H1 (cell line): ENCODE measurements at regions not wholly inside any gene's neighbourhood (a gene's known extent, or its start where the extent isn't known, plus 50 kb on each side); places are given as distances from the start of the nearest gene placed in this dataset.

Source experiments
- CTCF ChIA-PET: fragments of 300-600 bp; sonication (Branson Sonifier 250); formaldehyde crosslinking; loops from one replicate; lab custom pipeline; 2021; ENCODE audit not compliant: partially characterized antibody; lab: Charles Lee
- POLR2A ChIA-PET: fragments of 300-600 bp; sonication (Branson Sonifier 250); formaldehyde crosslinking; loops from one replicate; lab custom pipeline; 2021; ENCODE audit warnings: inconsistent platforms; ENCODE audit not compliant: partially characterized antibody; lab: Charles Lee
- DNase-seq, 2 experiments: peaks; one replicate each; pipeline versions ENCODE4 v3.0.0 to v3.0.0-alpha.2; 2010 to 2022; ENCODE audit warnings: low spot score in 2 of 2, low read depth in 1 of 2, mixed read lengths in 1 of 2
- FAIRE-seq: peaks from 2 replicates; lab custom pipeline; 2011; peaks lifted over from hg19 to GRCh38; lab: Jason Lieb, UNC
- H2AFZ ChIP-seq: 2 replicates; pipeline ENCODE4 v1.8.1; 2012; ENCODE audit warnings: low read length, inconsistent platforms
- H2AK5ac ChIP-seq: 2 replicates; pipeline ENCODE4 v1.6.1; 2013; ENCODE audit warnings: low read depth, low read length
- H2BK120ac ChIP-seq: replicated peaks from 2 replicates; pipeline ENCODE3; 2013; ENCODE audit warnings: low read depth, low read length, inconsistent platforms
- H2BK12ac ChIP-seq: 2 replicates; pipeline ENCODE4 v1.6.1; 2013; ENCODE audit warnings: low read depth, low read length
- H2BK15ac ChIP-seq: 2 replicates; pipeline ENCODE4 v1.6.1; 2013; ENCODE audit warnings: low read length
- H2BK20ac ChIP-seq: 2 replicates; pipeline ENCODE4 v1.6.1; 2013; ENCODE audit warnings: low read length
- H2BK5ac ChIP-seq: 2 replicates; pipeline ENCODE4 v1.6.1; 2013; ENCODE audit warnings: low read depth, low read length
- H3K14ac ChIP-seq: 2 replicates; pipeline ENCODE4 v1.6.1; 2013; ENCODE audit warnings: inconsistent platforms; ENCODE audit not compliant: insufficient read length
- H3K18ac ChIP-seq: 2 replicates; pipeline ENCODE4 v1.6.1; 2013; ENCODE audit warnings: low read length; ENCODE audit errors: extremely low read depth
- H3K23ac ChIP-seq: 2 replicates; pipeline ENCODE4 v1.6.1; 2013; ENCODE audit warnings: inconsistent platforms; ENCODE audit not compliant: insufficient read length
- H3K23me2 ChIP-seq: 2 replicates; pipeline ENCODE4 v1.6.1; 2013; ENCODE audit warnings: low read depth, low read length
- H3K27ac ChIP-seq: 2 replicates; pipeline ENCODE4 v1.6.1; 2011; ENCODE audit warnings: low read depth, low read length, inconsistent platforms
- H3K27me3 ChIP-seq, 4 experiments: replicated peaks in 1 of 4; 1 replicate in 1 of 4; 2 replicates in 3 of 4; pipeline versions ENCODE4 v1.6.1 to v1.8.1; 2011 to 2013; ENCODE audit warnings: low read length in 3 of 4, mild to moderate bottlenecking in 3 of 4, inconsistent platforms in 2 of 4, mixed read lengths in 2 of 4, moderate library complexity in 1 of 4; ENCODE audit not compliant: control insufficient read depth in 3 of 4, insufficient read depth in 3 of 4; ENCODE audit errors: extremely low read depth in 1 of 4
- H3K36me3 ChIP-seq, 4 experiments: 2 replicates each; pipeline versions ENCODE4 v1.6.1 to v1.8.1; 2011 to 2013; ENCODE audit warnings: mild to moderate bottlenecking in 4 of 4, low read length in 3 of 4, moderate library complexity in 2 of 4, control low read depth in 1 of 4, inconsistent platforms in 1 of 4; ENCODE audit not compliant: insufficient read depth in 4 of 4, control insufficient read depth in 2 of 4
- H3K4ac ChIP-seq: replicated peaks from 2 replicates; pipeline ENCODE3; 2013; ENCODE audit warnings: low read length, low read depth, mixed read lengths, inconsistent platforms; ENCODE audit not compliant: insufficient read length
- H3K4me1 ChIP-seq, 4 experiments: replicated peaks in 1 of 4; 1 replicate in 1 of 4; 2 replicates in 3 of 4; pipeline versions ENCODE4 v1.6.1 to v1.8.1; 2011 to 2013; ENCODE audit warnings: low read length in 3 of 4, inconsistent platforms in 2 of 4, mixed read lengths in 1 of 4; ENCODE audit not compliant: insufficient read depth in 4 of 4, control insufficient read depth in 3 of 4
- H3K4me2 ChIP-seq, 2 experiments: 2 replicates each; pipeline versions ENCODE4 v1.6.1 to v1.8.1; 2011 to 2013; ENCODE audit warnings: low read depth in 2 of 2, low read length in 2 of 2, control low read depth in 1 of 2, inconsistent platforms in 1 of 2, mild to moderate bottlenecking in 1 of 2; ENCODE audit not compliant: insufficient read depth in 1 of 2
- H3K4me3 ChIP-seq, 4 experiments: fragments of 200-600, 300-600 bp in 1 of 4; sonication (generic), shearing (Covaris generic), sonication (Bioruptor Twin) in 1 of 4; 2 replicates each; pipeline versions ENCODE4 v1.5.1 to v1.8.1; 2011 to 2016; ENCODE audit warnings: low read length in 4 of 4, low read depth in 3 of 4, control low read depth in 2 of 4, inconsistent platforms in 2 of 4, mild to moderate bottlenecking in 2 of 4, mixed read lengths in 1 of 4, moderate library complexity in 1 of 4; ENCODE audit not compliant: insufficient read depth in 2 of 4; ENCODE audit errors: extremely low read depth in 1 of 4
- H3K56ac ChIP-seq: replicated peaks from 2 replicates; pipeline ENCODE3; 2013; ENCODE audit warnings: low read depth, mild to moderate bottlenecking, mixed read lengths, low read length, inconsistent platforms; ENCODE audit not compliant: insufficient read length
- H3K79me1 ChIP-seq: 2 replicates; pipeline ENCODE4 v1.6.1; 2013; ENCODE audit warnings: low read depth, low read length, control low read depth
- H3K79me2 ChIP-seq, 2 experiments: 2 replicates each; pipeline versions ENCODE4 v1.6.1 to v1.8.1; 2012 to 2013; ENCODE audit warnings: low read length in 2 of 2, mild to moderate bottlenecking in 2 of 2, inconsistent platforms in 1 of 2; ENCODE audit not compliant: insufficient read depth in 2 of 2, control insufficient read depth in 1 of 2
- H3K9ac ChIP-seq, 4 experiments: replicated peaks in 1 of 4; 1 replicate in 1 of 4; 2 replicates in 3 of 4; pipeline versions ENCODE4 v1.6.1 to v1.8.1; 2011 to 2013; ENCODE audit warnings: low read depth in 3 of 4, low read length in 3 of 4, control low read depth in 2 of 4, mild to moderate bottlenecking in 2 of 4, moderate library complexity in 2 of 4, inconsistent platforms in 1 of 4; ENCODE audit errors: extremely low read depth in 1 of 4
- H3K9me3 ChIP-seq, 2 experiments: 2 replicates each; pipeline versions ENCODE4 v1.6.1 to v1.8.1; 2012 to 2013; ENCODE audit warnings: mild to moderate bottlenecking in 2 of 2, moderate library complexity in 2 of 2, control low read depth in 1 of 2, inconsistent platforms in 1 of 2, low read depth in 1 of 2, low read length in 1 of 2, mixed read lengths in 1 of 2; ENCODE audit not compliant: insufficient read depth in 2 of 2
- H4K20me1 ChIP-seq, 2 experiments: replicated peaks in 1 of 2; 2 replicates each; pipeline versions ENCODE3 to v1.8.1; 2011 to 2013; ENCODE audit warnings: inconsistent platforms in 2 of 2, low read length in 2 of 2, mild to moderate bottlenecking in 1 of 2; ENCODE audit not compliant: insufficient read depth in 2 of 2, control insufficient read depth in 1 of 2
- H4K5ac ChIP-seq: 2 replicates; pipeline ENCODE4 v1.6.1; 2013; ENCODE audit warnings: low read length, low read depth, mixed read lengths, inconsistent platforms; ENCODE audit not compliant: insufficient read length
- H4K8ac ChIP-seq: 2 replicates; pipeline ENCODE4 v1.8.0; 2013; ENCODE audit warnings: mild to moderate bottlenecking, moderate library complexity, low read length, inconsistent platforms; ENCODE audit not compliant: insufficient read depth; ENCODE audit errors: extremely low read depth
- H4K91ac ChIP-seq: replicated peaks from 2 replicates; pipeline ENCODE3; 2013; ENCODE audit warnings: low read length, mixed read lengths, inconsistent platforms; ENCODE audit not compliant: insufficient read length
- CBX5 ChIP-seq: fragments of 300-800, 300-1000 bp; sonication (generic); IDR thresholded peaks from 2 replicates; pipeline ENCODE4 v1.7.1; 2016; ENCODE audit warnings: antibody characterized with exemption, low read length, low read depth
- EP300 ChIP-seq, 2 experiments: IDR thresholded peaks; 1 replicate in 1 of 2; 2 replicates in 1 of 2; pipeline ENCODE4 v1.6.1; 2011 to 2012; ENCODE audit warnings: low read depth in 2 of 2, low read length in 2 of 2, mild to moderate bottlenecking in 2 of 2, borderline replicate concordance in 1 of 2, inconsistent platforms in 1 of 2, moderate library complexity in 1 of 2
- JUN ChIP-seq: IDR thresholded peaks from 2 replicates; pipeline ENCODE4 v1.6.1; 2011; ENCODE audit warnings: low read depth, mild to moderate bottlenecking, improper control_type of control experiment, low read length
- POLR2A ChIP-seq, 2 experiments: IDR thresholded peaks; 1 replicate in 1 of 2; 2 replicates in 1 of 2; pipeline ENCODE4 v1.6.1; 2011; ENCODE audit warnings: low read depth in 2 of 2, low read length in 2 of 2, mild to moderate bottlenecking in 2 of 2; ENCODE audit errors: control extremely low read depth in 1 of 2
- POLR2AphosphoS5 ChIP-seq: IDR thresholded peaks from 2 replicates; pipeline ENCODE4 v1.6.1; 2011; ENCODE audit warnings: low read depth, low read length
- POU5F1 ChIP-seq: IDR thresholded peaks from 2 replicates; pipeline ENCODE4 v1.6.1; 2011; ENCODE audit warnings: low read depth, mild to moderate bottlenecking, low read length, moderate library complexity
- RNF2 ChIP-seq: fragments of 200-900, 300-1000 bp; sonication (generic); IDR thresholded peaks from 2 replicates; pipeline ENCODE4 v1.7.1; 2016; ENCODE audit warnings: borderline replicate concordance, low read depth, mild to moderate bottlenecking, antibody characterized with exemption, low read length; ENCODE audit not compliant: poor library complexity, severe bottlenecking; ENCODE audit errors: missing control alignments
- SAP30 ChIP-seq: fragments of 300-600 bp; sonication (generic); IDR thresholded peaks from 2 replicates; pipeline ENCODE4 v1.7.1; 2012; ENCODE audit warnings: low read length, moderate library complexity, mild to moderate bottlenecking, inconsistent platforms; ENCODE audit not compliant: insufficient read depth, insufficient replicate concordance
- TEAD4 ChIP-seq: IDR thresholded peaks from 2 replicates; pipeline ENCODE4 v1.6.1; 2012; ENCODE audit warnings: low read depth, low read length, inconsistent platforms, mixed read lengths
- WGBS, 2 experiments: shearing (Covaris generic) in 1 of 2; methylation state at CpG; one replicate each; pipeline versions ENCODE4 v1.1.6 to v1.1.7; 2013 to 2015; ENCODE audit warnings: low lambda C conversion rate in 2 of 2, mixed read lengths in 2 of 2, inconsistent platforms in 1 of 2, low coverage in 1 of 2, missing lambda C conversion rate in 1 of 2; ENCODE audit not compliant: insufficient replicate concordance in 2 of 2, insufficient coverage in 1 of 2, insufficient read length in 1 of 2; ENCODE audit errors: extremely low coverage in 1 of 2, missing lambda C conversion rate in 1 of 2; 5-methylcytosine and 5-hydroxymethylcytosine counted together

GRCh38 chr4:78004270-78004669 is 52.9 kb upstream of the FRAS1 start:
- Histone ChIP-seq H2BK5ac (no peak overlapping the region), H4K91ac (no peak overlapping the region), H2AK5ac (no peak overlapping the region), H2BK120ac (no peak overlapping the region), H3K18ac (no peak overlapping the region), H3K9ac (no peak overlapping the region), H3K27me3 (no peaks in the 10 kb centered on the region), H4K5ac (no peak overlapping the region), H2BK12ac (no peak overlapping the region), H3K23ac (no peak overlapping the region), H3K4ac (no peak overlapping the region), H2BK20ac (no peak overlapping the region), H3K4me1 (no peaks in the 10 kb centered on the region), H3K23me2 (no peaks in the 10 kb centered on the region), H3K9me3 (peaks cover 0 to 6% of the 10 kb centered on the region in 2 experiments; a peak in 2 of 4 replicates), H4K8ac (no peak overlapping the region), H4K20me1 (no peaks in the 10 kb centered on the region), H2AFZ (no peak overlapping the region), H3K79me2 (no peaks in the 10 kb centered on the region), H3K79me1 (no peaks in the 10 kb centered on the region), H3K4me2 (no peak overlapping the region), H3K27ac (no peak overlapping the region), H3K56ac (no peak overlapping the region), H2BK15ac (no peak overlapping the region), H3K4me3 (no peak overlapping the region), H3K36me3 (no peaks in the 10 kb centered on the region), H3K14ac (no peak overlapping the region)
- POLR2A ChIA-PET = no interaction called here
- 64% methylated on average over 3 of the region's 3 CpGs; no CpG with 5 or more reads in 1 of the 2 experiments for WGBS, 2 experiments
- DNase-seq (no peak), FAIRE-seq (no peak)
- CTCF ChIA-PET = interaction anchor here (2.2 kb wide), 1 partner anchor 11 kb away, joined by 9 read pairs; no protein-coding TSS in a partner anchor
- TF ChIP-seq JUN (no peak), SAP30 (no peak), POLR2AphosphoS5 (no peak), CBX5 (no peak), RNF2 (no peak), POU5F1 (no peak), EP300 (IDR thresholded peaks at IDR 0.05; ENCODE audit: borderline replicate concordance in 1 of 2, low read depth in 2 of 2, low read length in 2 of 2) (no peak), POLR2A (IDR thresholded peaks at IDR 0.05; ENCODE audit: control extremely low read depth in 1 of 2, low read depth in 2 of 2, low read length in 2 of 2) (no peak), TEAD4 (no peak)
